ENCODE measurements at regions not wholly inside any gene's neighbourhood (a gene's known extent, or its start where the extent isn't known, plus 50 kb on each side); places are given as distances from the start of the nearest gene placed in this dataset.

- POLR2A ChIA-PET, result no interaction called here
- DNase-seq, result no peak
- no peak overlapping the region for H3K27ac Mint-ChIP-seq
- ATAC-seq (ENCODE audit: low read depth), result no peak
- H3K27me3 Mint-ChIP-seq, result no peaks in the 10 kb centered on the region
- no peaks in the 10 kb centered on the region for H3K9me3 Mint-ChIP-seq
- H3K4me1 Mint-ChIP-seq, result peaks cover 2% of the 10 kb centered on the region
- no peaks in the 10 kb centered on the region for H3K36me3 Mint-ChIP-seq
- no peak overlapping the region for H3K4me3 Mint-ChIP-seq
These were observed 73.9 kb downstream of the TEX29 start for GRCh38 chr13:111394211-111394922.

- H3K4me3 Mint-ChIP-seq, result no peak overlapping the region
- no peaks in the 10 kb centered on the region for H3K36me3 Mint-ChIP-seq
- POLR2A ChIA-PET, result no interaction called here
- H3K4me1 Mint-ChIP-seq, result no peaks in the 10 kb centered on the region
- no peaks in the 10 kb centered on the region for H3K27me3 Mint-ChIP-seq
- DNase-seq, result no peak
- H3K27ac Mint-ChIP-seq, result no peak overlapping the region
- no peak for ATAC-seq (ENCODE audit: low read depth)
- no peaks in the 10 kb centered on the region for H3K9me3 Mint-ChIP-seq
These were observed 75.3 kb downstream of the TEX29 start for GRCh38 chr13:111395511-111396393.

GRCh38 chr13:111396457-111396856 lies 76.0 kb downstream of the TEX29 start:
- no peaks in the 10 kb centered on the region for H3K36me3 Mint-ChIP-seq
- POLR2A ChIA-PET, result no interaction called here
- no peaks in the 10 kb centered on the region for H3K27me3 Mint-ChIP-seq
- no peaks in the 10 kb centered on the region for H3K4me1 Mint-ChIP-seq
- H3K4me3 Mint-ChIP-seq, result no peak overlapping the region
- no peak for ATAC-seq (ENCODE audit: low read depth)
- no peaks in the 10 kb centered on the region for H3K9me3 Mint-ChIP-seq
- DNase-seq, result no peak
- H3K27ac Mint-ChIP-seq, result no peak overlapping the region

- ATAC-seq (ENCODE audit: low read depth) (no peak), DNase-seq (no peak)
- Mint-ChIP-seq H3K27ac (no peak overlapping the region), H3K27me3 (no peaks in the 10 kb centered on the region), H3K4me3 (no peak overlapping the region), H3K4me1 (no peaks in the 10 kb centered on the region), H3K9me3 (no peaks in the 10 kb centered on the region), H3K36me3 (no peaks in the 10 kb centered on the region)
- POLR2A ChIA-PET, result no interaction called here
These were observed 76.9 kb downstream of the TEX29 start for GRCh38 chr13:111397202-111397880.

GRCh38 chr13:111398196-111398595 lies 77.8 kb downstream of the TEX29 start:
- no peaks in the 10 kb centered on the region for H3K27me3 Mint-ChIP-seq
- no peaks in the 10 kb centered on the region for H3K4me1 Mint-ChIP-seq
- H3K4me3 Mint-ChIP-seq, result no peak overlapping the region
- ATAC-seq (ENCODE audit: low read depth), result no peak
- DNase-seq, result no peak
- POLR2A ChIA-PET, result no interaction called here
- no peaks in the 10 kb centered on the region for H3K36me3 Mint-ChIP-seq
- no peaks in the 10 kb centered on the region for H3K9me3 Mint-ChIP-seq
- no peak overlapping the region for H3K27ac Mint-ChIP-seq

- DNase-seq (no peak), ATAC-seq (ENCODE audit: low read depth) (no peak)
- Mint-ChIP-seq H3K4me3 (no peak overlapping the region), H3K9me3 (no peaks in the 10 kb centered on the region), H3K36me3 (no peaks in the 10 kb centered on the region), H3K4me1 (no peaks in the 10 kb centered on the region), H3K27ac (no peak overlapping the region), H3K27me3 (no peaks in the 10 kb centered on the region)
- POLR2A ChIA-PET, result no interaction called here
These were observed 78.4 kb downstream of the TEX29 start for GRCh38 chr13:111398715-111399299.

- no peaks in the 10 kb centered on the region for H3K9me3 Mint-ChIP-seq
- ATAC-seq (ENCODE audit: low read depth) (no peak), DNase-seq (no peak)
- H3K4me1 Mint-ChIP-seq, result no peaks in the 10 kb centered on the region
- POLR2A ChIA-PET, result no interaction called here
- H3K27ac Mint-ChIP-seq, result no peak overlapping the region
- H3K36me3 Mint-ChIP-seq, result no peaks in the 10 kb centered on the region
- H3K27me3 Mint-ChIP-seq, result no peaks in the 10 kb centered on the region
- H3K4me3 Mint-ChIP-seq, result no peak overlapping the region
These were observed 78.9 kb downstream of the TEX29 start for GRCh38 chr13:111399334-111399733.

GRCh38 chr13:111399776-111400538 lies 79.5 kb downstream of the TEX29 start:
- DNase-seq (no peak), ATAC-seq (ENCODE audit: low read depth) (no peak)
- no peak overlapping the region for H3K4me3 Mint-ChIP-seq
- POLR2A ChIA-PET, result no interaction called here
- no peaks in the 10 kb centered on the region for H3K9me3 Mint-ChIP-seq
- no peaks in the 10 kb centered on the region for H3K4me1 Mint-ChIP-seq
- no peaks in the 10 kb centered on the region for H3K27me3 Mint-ChIP-seq
- H3K36me3 Mint-ChIP-seq, result no peaks in the 10 kb centered on the region
- no peak overlapping the region for H3K27ac Mint-ChIP-seq

GRCh38 chr13:111401151-111401550 lies 80.7 kb downstream of the TEX29 start:
- Mint-ChIP-seq H3K4me3 (no peak overlapping the region), H3K27me3 (no peaks in the 10 kb centered on the region), H3K9me3 (no peaks in the 10 kb centered on the region), H3K36me3 (no peaks in the 10 kb centered on the region), H3K4me1 (no peaks in the 10 kb centered on the region), H3K27ac (no peak overlapping the region)
- POLR2A ChIA-PET, result no interaction called here
- ATAC-seq (ENCODE audit: low read depth) (no peak), DNase-seq (no peak)

- Mint-ChIP-seq H3K27me3 (no peaks in the 10 kb centered on the region), H3K36me3 (no peaks in the 10 kb centered on the region), H3K9me3 (no peaks in the 10 kb centered on the region), H3K4me3 (no peak overlapping the region), H3K4me1 (no peaks in the 10 kb centered on the region), H3K27ac (no peak overlapping the region)
- POLR2A ChIA-PET, result no interaction called here
- ATAC-seq (ENCODE audit: low read depth) (no peak), DNase-seq (no peak)
These were observed 81.3 kb downstream of the TEX29 start for GRCh38 chr13:111401755-111402154.

- Mint-ChIP-seq H3K36me3 (no peaks in the 10 kb centered on the region), H3K4me1 (no peaks in the 10 kb centered on the region), H3K4me3 (no peak overlapping the region), H3K9me3 (no peaks in the 10 kb centered on the region), H3K27me3 (no peaks in the 10 kb centered on the region), H3K27ac (no peak overlapping the region)
- POLR2A ChIA-PET, result no interaction called here
- DNase-seq, result no peak
- ATAC-seq (ENCODE audit: low read depth), result no peak
These were observed 82.0 kb downstream of the TEX29 start for GRCh38 chr13:111402441-111402840.

GRCh38 chr13:111403266-111403665 lies 82.8 kb downstream of the TEX29 start:
- H3K9me3 Mint-ChIP-seq, result no peaks in the 10 kb centered on the region
- H3K36me3 Mint-ChIP-seq, result no peaks in the 10 kb centered on the region
- POLR2A ChIA-PET, result no interaction called here
- H3K27ac Mint-ChIP-seq, result no peak overlapping the region
- no peaks in the 10 kb centered on the region for H3K27me3 Mint-ChIP-seq
- ATAC-seq (ENCODE audit: low read depth) (no peak), DNase-seq (no peak)
- no peaks in the 10 kb centered on the region for H3K4me1 Mint-ChIP-seq
- no peak overlapping the region for H3K4me3 Mint-ChIP-seq

- H3K9me3 Mint-ChIP-seq, result no peaks in the 10 kb centered on the region
- H3K4me3 Mint-ChIP-seq, result no peak overlapping the region
- no peak overlapping the region for H3K27ac Mint-ChIP-seq
- ATAC-seq (ENCODE audit: low read depth), result no peak
- DNase-seq, result no peak
- POLR2A ChIA-PET, result no interaction called here
- H3K4me1 Mint-ChIP-seq, result no peaks in the 10 kb centered on the region
- H3K36me3 Mint-ChIP-seq, result no peaks in the 10 kb centered on the region
- no peaks in the 10 kb centered on the region for H3K27me3 Mint-ChIP-seq
These were observed 84.3 kb downstream of the TEX29 start for GRCh38 chr13:111404746-111405145.
